Peyer's patch (tissue), 4 donors: ENCODE measurements at regions not wholly inside any gene's neighbourhood (a gene's known extent, or its start where the extent isn't known, plus 50 kb on each side); places are given as distances from the start of the nearest gene placed in this dataset.

Source experiments
- DNase-seq, 3 donors: peaks; one replicate each; pipeline ENCODE4 v3.0.0-alpha.2; 2017 to 2019
- H3K27ac ChIP-seq, 4 donors: fragments of 200-600 bp; sonication (generic); one replicate each; pipeline ENCODE4 v1.5.1; 2016 to 2019
- H3K27me3 ChIP-seq, 2 donors: fragments of 200-600 bp; sonication (generic); one replicate each; pipeline ENCODE4 v1.5.1; 2019
- H3K36me3 ChIP-seq, 3 donors: fragments of 200-600 bp; sonication (generic); one replicate each; pipeline ENCODE4 v1.5.1; 2016 to 2019
- H3K4me1 ChIP-seq, 4 donors: fragments of 200-600 bp; sonication (generic); one replicate each; pipeline ENCODE4 v1.5.1; 2016 to 2019
- H3K4me3 ChIP-seq, 4 donors: fragments of 200-600 bp; sonication (generic); 1 replicate in 3 of 4; 2 replicates in 1 of 4; pipeline ENCODE4 v1.5.1; 2016 to 2019; ENCODE audit warnings: mild to moderate bottlenecking in 1 of 4
- H3K9me3 ChIP-seq, 4 donors: fragments of 200-600 bp; sonication (generic); one replicate each; pipeline ENCODE4 v1.5.1; 2016 to 2019; ENCODE audit warnings: mild to moderate bottlenecking in 1 of 4
- POLR2A ChIP-seq, 2 donors: fragments of 450-650 bp; IDR thresholded peaks; one replicate each; pipeline ENCODE4 v1.5.1; 2017; ENCODE audit warnings: antibody characterized with exemption in 2 of 2, mild to moderate bottlenecking in 2 of 2, moderate library complexity in 2 of 2
- TF ChIP-seq, protein P1 (sequence below), 6 experiments: fragments of 450-650 bp in 4 of 6; fragments of 200-600 bp in 2 of 6; sonication (generic) in 1 of 6; IDR thresholded peaks; one replicate each; pipeline ENCODE4 v1.5.1; 2017 to 2019; ENCODE audit warnings: antibody characterized with exemption in 6 of 6, mild to moderate bottlenecking in 3 of 6, moderate library complexity in 1 of 6

DNA sequence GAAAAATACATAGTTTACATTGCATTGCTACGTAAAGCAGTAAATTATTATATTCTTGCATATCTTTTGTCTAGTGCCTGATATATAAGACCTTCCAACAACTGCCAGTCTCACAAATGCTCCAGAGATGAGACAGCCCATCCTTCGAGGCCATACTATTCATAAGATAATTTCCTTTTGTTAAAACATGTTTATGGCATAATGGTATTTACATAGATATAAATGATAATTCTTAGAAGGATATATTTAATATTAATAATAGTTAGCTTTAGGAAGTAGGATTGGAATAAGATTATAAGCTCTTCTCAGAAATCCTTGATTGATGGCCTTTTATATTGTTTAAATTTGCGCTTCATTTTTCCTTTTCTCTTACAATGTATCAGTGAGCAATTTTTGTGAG is 1410.1 kb upstream of the MIR17HG start:
- Histone ChIP-seq H3K27ac (no peak overlapping the region), H3K36me3 (no peaks in the 10 kb centered on the region), H3K4me1 (no peaks in the 10 kb centered on the region), H3K9me3 (no peaks in the 10 kb centered on the region), H3K27me3 (no peaks in the 10 kb centered on the region), H3K4me3 (no peak overlapping the region)
- DNase-seq: no peak
- TF ChIP-seq POLR2A (IDR thresholded peaks at IDR 0.05): no peak
- TF ChIP-seq, protein P1, sequence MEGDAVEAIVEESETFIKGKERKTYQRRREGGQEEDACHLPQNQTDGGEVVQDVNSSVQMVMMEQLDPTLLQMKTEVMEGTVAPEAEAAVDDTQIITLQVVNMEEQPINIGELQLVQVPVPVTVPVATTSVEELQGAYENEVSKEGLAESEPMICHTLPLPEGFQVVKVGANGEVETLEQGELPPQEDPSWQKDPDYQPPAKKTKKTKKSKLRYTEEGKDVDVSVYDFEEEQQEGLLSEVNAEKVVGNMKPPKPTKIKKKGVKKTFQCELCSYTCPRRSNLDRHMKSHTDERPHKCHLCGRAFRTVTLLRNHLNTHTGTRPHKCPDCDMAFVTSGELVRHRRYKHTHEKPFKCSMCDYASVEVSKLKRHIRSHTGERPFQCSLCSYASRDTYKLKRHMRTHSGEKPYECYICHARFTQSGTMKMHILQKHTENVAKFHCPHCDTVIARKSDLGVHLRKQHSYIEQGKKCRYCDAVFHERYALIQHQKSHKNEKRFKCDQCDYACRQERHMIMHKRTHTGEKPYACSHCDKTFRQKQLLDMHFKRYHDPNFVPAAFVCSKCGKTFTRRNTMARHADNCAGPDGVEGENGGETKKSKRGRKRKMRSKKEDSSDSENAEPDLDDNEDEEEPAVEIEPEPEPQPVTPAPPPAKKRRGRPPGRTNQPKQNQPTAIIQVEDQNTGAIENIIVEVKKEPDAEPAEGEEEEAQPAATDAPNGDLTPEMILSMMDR (IDR thresholded peaks at IDR 0.05): no peak

DNA sequence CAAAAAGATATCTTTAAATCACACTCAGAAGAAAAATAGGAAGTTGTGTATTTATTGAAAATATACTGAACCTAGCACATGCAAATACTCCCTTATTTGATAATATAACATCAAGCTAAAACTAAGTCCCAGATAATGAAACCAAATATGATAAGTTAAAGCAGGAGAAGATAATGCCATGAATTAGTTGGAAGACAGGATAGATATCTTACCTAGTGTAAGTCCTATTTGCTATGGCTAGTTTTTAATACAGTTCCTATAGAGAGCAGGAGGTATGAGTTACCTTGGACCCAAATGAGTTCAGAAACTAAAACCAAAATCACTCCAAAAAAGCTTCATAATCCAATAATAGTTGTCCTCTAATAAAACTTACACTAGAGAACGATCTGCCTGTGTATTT is 1407.1 kb upstream of the MIR17HG start:
- Histone ChIP-seq H3K4me1 (no peaks in the 10 kb centered on the region), H3K9me3 (no peaks in the 10 kb centered on the region), H3K27me3 (no peaks in the 10 kb centered on the region), H3K4me3 (no peak overlapping the region), H3K27ac (no peak overlapping the region), H3K36me3 (no peaks in the 10 kb centered on the region)
- TF ChIP-seq, protein P1 (IDR thresholded peaks at IDR 0.05): no peak
- TF ChIP-seq POLR2A (IDR thresholded peaks at IDR 0.05): no peak
- no peak for DNase-seq

DNA sequence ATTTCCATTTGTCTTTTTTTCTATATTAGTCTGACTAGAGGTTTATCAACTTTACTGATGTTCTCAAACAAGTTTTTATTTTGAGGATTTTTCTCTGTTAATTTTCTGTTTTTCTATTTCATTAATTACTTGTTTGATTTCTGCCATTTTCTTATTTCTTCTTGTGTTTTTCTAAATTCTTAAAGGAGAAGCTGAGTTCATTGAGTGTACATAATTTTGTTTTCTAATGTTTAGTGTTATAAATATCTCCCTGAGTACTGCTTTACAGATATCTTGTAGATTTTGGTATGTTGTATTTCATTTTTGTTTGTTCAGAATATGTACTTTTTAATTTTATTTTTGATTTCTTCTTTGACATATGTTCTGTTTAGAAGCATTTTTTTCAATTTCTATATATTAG is 1404.3 kb upstream of the MIR17HG start:
- no peaks in the 10 kb centered on the region for H3K9me3 ChIP-seq
- no peaks in the 10 kb centered on the region for H3K27me3 ChIP-seq
- no peak overlapping the region for H3K27ac ChIP-seq
- H3K36me3 ChIP-seq: no peaks in the 10 kb centered on the region
- no peak for DNase-seq
- TF ChIP-seq, protein P1 (IDR thresholded peaks at IDR 0.05): no peak
- H3K4me3 ChIP-seq: no peak overlapping the region
- H3K4me1 ChIP-seq: no peaks in the 10 kb centered on the region

DNA sequence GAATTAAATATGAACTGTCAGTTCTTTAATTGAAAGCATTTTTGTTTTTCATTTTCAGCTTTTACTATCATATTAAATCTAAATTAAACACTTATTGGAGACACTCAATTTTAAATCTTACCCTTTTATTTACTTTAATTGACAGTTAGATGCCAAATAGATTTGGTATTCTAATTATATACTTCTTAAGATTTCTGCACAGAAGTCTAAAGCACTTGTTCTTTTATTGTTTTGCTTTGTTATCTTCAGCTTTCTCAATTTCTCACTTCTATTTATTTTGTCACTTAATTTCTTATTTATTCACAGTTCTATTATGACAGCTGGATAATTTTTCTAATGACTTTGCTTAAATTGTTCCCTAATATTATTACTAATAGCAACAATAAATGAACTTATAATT is 1397.3 kb upstream of the MIR17HG start:
- Histone ChIP-seq H3K4me1 (no peaks in the 10 kb centered on the region), H3K9me3 (no peaks in the 10 kb centered on the region), H3K36me3 (no peaks in the 10 kb centered on the region), H3K27ac (no peak overlapping the region), H3K27me3 (no peaks in the 10 kb centered on the region), H3K4me3 (no peak overlapping the region)
- TF ChIP-seq, protein P1 (IDR thresholded peaks at IDR 0.05): no peak
- TF ChIP-seq POLR2A (IDR thresholded peaks at IDR 0.05): no peak
- DNase-seq: no peak

DNA sequence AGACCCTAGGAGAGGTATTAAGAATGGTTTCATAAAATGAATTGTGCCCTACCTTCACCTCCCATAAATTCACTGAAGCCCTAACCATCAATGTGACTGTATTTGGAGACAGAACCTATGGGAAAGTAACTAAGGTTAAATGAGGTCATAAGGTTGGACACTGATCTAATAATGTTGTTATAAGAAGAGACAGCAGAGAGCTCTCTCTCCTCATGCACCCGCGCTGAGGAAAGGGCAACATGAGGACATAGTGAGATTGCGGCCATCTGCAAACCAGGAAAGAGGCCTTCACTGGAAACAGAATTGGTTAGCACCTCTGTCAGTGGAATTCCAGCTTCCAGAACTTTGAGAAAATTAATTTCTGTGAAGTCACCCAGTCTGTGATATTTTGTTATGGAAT is 1396.1 kb upstream of the MIR17HG start:
- TF ChIP-seq POLR2A (IDR thresholded peaks at IDR 0.05): no peak
- TF ChIP-seq, protein P1 (IDR thresholded peaks at IDR 0.05): no peak
- no peaks in the 10 kb centered on the region for H3K9me3 ChIP-seq
- DNase-seq: no peak
- no peak overlapping the region for H3K4me3 ChIP-seq
- no peaks in the 10 kb centered on the region for H3K36me3 ChIP-seq
- H3K27me3 ChIP-seq: no peaks in the 10 kb centered on the region
- no peaks in the 10 kb centered on the region for H3K4me1 ChIP-seq
- H3K27ac ChIP-seq: no peak overlapping the region

DNA sequence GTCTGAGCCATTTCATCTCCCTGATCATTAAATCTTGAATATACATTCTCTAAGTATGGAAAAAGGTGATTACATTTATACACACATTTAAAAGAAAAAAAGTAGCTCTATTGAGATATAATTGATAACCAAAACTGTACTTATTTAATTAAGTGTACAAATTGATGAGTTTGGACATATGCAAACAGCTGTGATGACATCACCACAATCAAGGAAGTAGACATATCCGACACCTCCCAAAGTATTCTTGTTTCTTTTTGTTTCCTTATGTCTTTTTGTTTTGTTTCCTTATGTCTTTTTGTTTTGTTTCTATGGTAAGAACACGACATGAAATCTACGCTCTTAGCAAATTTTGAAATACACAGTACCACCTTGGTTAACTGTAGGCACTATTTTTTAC is 1393.9 kb upstream of the MIR17HG start:
- no peaks in the 10 kb centered on the region for H3K27me3 ChIP-seq
- no peak overlapping the region for H3K27ac ChIP-seq
- no peaks in the 10 kb centered on the region for H3K36me3 ChIP-seq
- no peaks in the 10 kb centered on the region for H3K9me3 ChIP-seq
- TF ChIP-seq, protein P1 (IDR thresholded peaks at IDR 0.05): no peak
- no peak for TF ChIP-seq POLR2A (IDR thresholded peaks at IDR 0.05)
- DNase-seq: no peak
- no peaks in the 10 kb centered on the region for H3K4me1 ChIP-seq
- no peak overlapping the region for H3K4me3 ChIP-seq
